HG03439 (cell line): ENCODE measurements at regions not wholly inside any gene's neighbourhood (a gene's known extent, or its start where the extent isn't known, plus 50 kb on each side); places are given as distances from the start of the nearest gene placed in this dataset.

Experiments
- ATAC-seq: cut with Tn5 transposase; IDR thresholded peaks from one replicate; pipeline ENCODE4 v1.9.1; 2021; ENCODE audit warnings: mild to moderate bottlenecking, moderate library complexity; ENCODE audit not compliant: unreplicated experiment

- no peak for ATAC-seq
Observed at GRCh38 chr6:139557547-139557946, 183.1 kb upstream of the CITED2 start.

GRCh38 chr6:139556532-139556931 lies 182.1 kb upstream of the CITED2 start:
- ATAC-seq = no peak

GRCh38 chr6:139553916-139554315 lies 179.5 kb upstream of the CITED2 start:
- no peak for ATAC-seq

GRCh38 chr6:139551376-139551775 lies 176.9 kb upstream of the CITED2 start:
- no peak for ATAC-seq

- no peak for ATAC-seq
Observed at GRCh38 chr6:139550361-139550760, 175.9 kb upstream of the CITED2 start.

- ATAC-seq = no peak
Observed at GRCh38 chr6:139549561-139550070, 175.2 kb upstream of the CITED2 start.

- ATAC-seq = no peak
Observed at GRCh38 chr6:139547804-139548203, 173.4 kb upstream of the CITED2 start.

- no peak for ATAC-seq
Observed at GRCh38 chr6:139547122-139547776, 172.8 kb upstream of the CITED2 start.

GRCh38 chr6:139546106-139546472 lies 171.6 kb upstream of the CITED2 start:
- no peak for ATAC-seq

GRCh38 chr6:139545206-139546105 lies 171.0 kb upstream of the CITED2 start:
- ATAC-seq = no peak

GRCh38 chr6:139544701-139545057 lies 170.2 kb upstream of the CITED2 start:
- ATAC-seq = no peak

GRCh38 chr6:139542351-139542750 lies 167.9 kb upstream of the CITED2 start:
- ATAC-seq = no peak

GRCh38 chr6:139540894-139541293 lies 166.4 kb upstream of the CITED2 start:
- no peak for ATAC-seq

- no peak for ATAC-seq
Observed at GRCh38 chr6:139540276-139540675, 165.8 kb upstream of the CITED2 start.

GRCh38 chr6:139539852-139540251 lies 165.4 kb upstream of the CITED2 start:
- no peak for ATAC-seq

- ATAC-seq = no peak
Observed at GRCh38 chr6:139538366-139538765, 163.9 kb upstream of the CITED2 start.

GRCh38 chr6:139536751-139537617 lies 162.5 kb upstream of the CITED2 start:
- no peak for ATAC-seq

- no peak for ATAC-seq
Observed at GRCh38 chr6:139534472-139535115, 160.1 kb upstream of the CITED2 start.

- ATAC-seq = no peak
Observed at GRCh38 chr6:139533573-139534471, 159.4 kb upstream of the CITED2 start.

GRCh38 chr6:139533171-139533570 lies 158.7 kb upstream of the CITED2 start:
- no peak for ATAC-seq
